Nephron (organoid): ENCODE measurements at regions not wholly inside any gene's neighbourhood (a gene's known extent, or its start where the extent isn't known, plus 50 kb on each side); places are given as distances from the start of the nearest gene placed in this dataset.
A peak's percentile ranks its signal among the peaks of the same experiment; 100 is the strongest.
"Not testable (repeated sequence)": the region's sequence is repeated elsewhere in the genome, so short reads cannot be mapped to it uniquely, and the experiment has no call there.

Source experiments
- H3K27ac Mint-ChIP-seq, 3 experiments: 2 replicates each; pipeline ENCODE4 v1.8.0; 2020; ENCODE audit warnings: mixed read lengths in 3 of 3, mild to moderate bottlenecking in 2 of 3, moderate library complexity in 1 of 3
- H3K27me3 Mint-ChIP-seq: 2 replicates; pipeline ENCODE4 v1.8.0; 2021; ENCODE audit warnings: low read depth, mild to moderate bottlenecking, moderate library complexity, mixed read lengths
- H3K36me3 Mint-ChIP-seq: 2 replicates; pipeline ENCODE4 v1.8.0; 2020; ENCODE audit warnings: low read depth, mixed read lengths
- H3K4me1 Mint-ChIP-seq: 2 replicates; pipeline ENCODE4 v1.8.0; 2020; ENCODE audit warnings: mixed read lengths
- H3K4me3 Mint-ChIP-seq, 3 experiments: 2 replicates each; pipeline ENCODE4 v1.8.0; 2020; ENCODE audit warnings: mild to moderate bottlenecking in 3 of 3, mixed read lengths in 3 of 3, moderate library complexity in 2 of 3
- H3K9me3 Mint-ChIP-seq: 2 replicates; pipeline ENCODE4 v1.8.0; 2020; ENCODE audit warnings: mixed read lengths
- TF ChIP-seq, protein P1 (sequence below), 3 experiments: fragments of 200-600 bp; sonication (generic); IDR thresholded peaks; one replicate each; pipeline ENCODE4 v1.5.0; 2021; ENCODE audit warnings: antibody characterized with exemption in 3 of 3; ENCODE audit not compliant: unreplicated experiment in 3 of 3

DNA sequence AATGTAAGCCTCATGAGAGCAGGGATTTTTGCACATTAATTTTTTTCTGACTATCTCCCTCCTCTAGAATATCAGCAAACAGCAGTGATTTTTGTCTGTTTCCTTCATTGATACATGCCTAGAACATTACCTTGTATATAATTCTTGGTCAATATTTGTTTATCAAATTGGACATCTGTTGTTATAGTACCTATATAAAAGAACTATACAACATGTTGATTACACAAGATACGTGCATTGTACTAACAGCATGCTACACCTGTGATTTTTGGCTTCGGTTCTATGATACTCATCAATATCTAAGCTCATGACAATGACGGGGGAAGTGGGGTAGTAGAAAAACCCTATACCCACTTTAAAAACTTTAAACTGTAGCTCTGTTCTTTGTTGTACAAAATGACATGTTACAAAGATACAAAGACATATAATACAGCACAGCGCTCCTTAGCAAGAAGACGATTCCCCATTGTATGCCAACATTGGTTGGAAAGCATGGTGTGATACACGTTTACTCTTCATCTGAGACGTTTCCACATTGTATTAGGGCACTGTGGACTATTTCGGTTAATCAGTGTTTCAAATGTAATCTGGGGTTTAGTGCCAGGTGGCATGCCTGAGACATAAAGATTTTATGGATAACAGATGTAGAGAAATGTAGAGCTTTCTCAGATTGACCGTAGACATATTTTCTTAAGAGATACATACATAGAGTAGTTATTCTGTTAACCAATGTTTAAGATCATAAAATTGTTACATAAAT lies 70.5 kb upstream of the FOXP2 start:
- Mint-ChIP-seq H3K9me3 (no peaks in the 10 kb centered on the region), H3K27ac (peak overlapping the region in 2 of 3 experiments; percentile 42 to 60), H3K27me3 (no peaks in the 10 kb centered on the region), H3K4me1 (peaks cover 10% of the 10 kb centered on the region), H3K36me3 (no peaks in the 10 kb centered on the region), H3K4me3 (no peak overlapping the region)
- TF ChIP-seq, protein P1, sequence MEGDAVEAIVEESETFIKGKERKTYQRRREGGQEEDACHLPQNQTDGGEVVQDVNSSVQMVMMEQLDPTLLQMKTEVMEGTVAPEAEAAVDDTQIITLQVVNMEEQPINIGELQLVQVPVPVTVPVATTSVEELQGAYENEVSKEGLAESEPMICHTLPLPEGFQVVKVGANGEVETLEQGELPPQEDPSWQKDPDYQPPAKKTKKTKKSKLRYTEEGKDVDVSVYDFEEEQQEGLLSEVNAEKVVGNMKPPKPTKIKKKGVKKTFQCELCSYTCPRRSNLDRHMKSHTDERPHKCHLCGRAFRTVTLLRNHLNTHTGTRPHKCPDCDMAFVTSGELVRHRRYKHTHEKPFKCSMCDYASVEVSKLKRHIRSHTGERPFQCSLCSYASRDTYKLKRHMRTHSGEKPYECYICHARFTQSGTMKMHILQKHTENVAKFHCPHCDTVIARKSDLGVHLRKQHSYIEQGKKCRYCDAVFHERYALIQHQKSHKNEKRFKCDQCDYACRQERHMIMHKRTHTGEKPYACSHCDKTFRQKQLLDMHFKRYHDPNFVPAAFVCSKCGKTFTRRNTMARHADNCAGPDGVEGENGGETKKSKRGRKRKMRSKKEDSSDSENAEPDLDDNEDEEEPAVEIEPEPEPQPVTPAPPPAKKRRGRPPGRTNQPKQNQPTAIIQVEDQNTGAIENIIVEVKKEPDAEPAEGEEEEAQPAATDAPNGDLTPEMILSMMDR (IDR thresholded peaks at IDR 0.05; ENCODE audit: unreplicated experiment in 3 of 3): no peak

DNA sequence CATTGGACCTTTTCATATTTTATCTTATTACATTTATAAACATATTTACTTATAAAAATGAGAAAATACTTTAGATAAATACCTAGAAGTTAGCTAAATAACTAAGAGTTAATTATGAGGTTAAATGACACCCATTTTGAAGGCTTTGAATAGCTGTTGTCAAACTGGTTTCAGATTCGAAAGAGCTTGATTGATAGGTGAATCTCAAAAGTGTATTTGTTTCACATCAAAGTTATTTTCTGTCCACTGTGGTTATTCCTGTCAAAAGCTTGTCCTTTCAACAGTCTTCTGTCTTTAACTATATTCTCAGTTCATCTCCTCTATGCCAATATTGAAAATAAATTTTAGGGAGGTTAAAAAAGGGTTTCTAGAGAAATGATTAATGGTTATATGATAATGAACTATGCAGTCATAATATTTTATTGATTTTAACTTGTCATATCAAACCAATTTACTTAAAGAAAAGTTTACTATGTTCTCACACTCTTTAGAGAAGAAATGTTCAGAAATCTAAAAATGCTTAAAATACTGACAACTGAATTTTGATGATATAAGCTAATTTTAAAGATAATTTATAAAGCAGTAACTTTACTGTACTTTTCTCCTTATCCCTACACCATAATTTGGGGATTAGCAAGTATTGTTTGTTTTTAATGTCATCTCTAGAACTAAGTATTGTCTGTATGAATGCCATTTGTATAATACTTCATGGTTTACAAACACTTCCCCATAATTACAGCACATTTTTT lies 72.0 kb upstream of the FOXP2 start:
- Mint-ChIP-seq H3K9me3 (no peaks in the 10 kb centered on the region), H3K27me3 (no peaks in the 10 kb centered on the region), H3K36me3 (no peaks in the 10 kb centered on the region), H3K4me1 (peaks cover 10% of the 10 kb centered on the region), H3K27ac (no peak overlapping the region), H3K4me3 (no peak overlapping the region)
- TF ChIP-seq, protein P1 (IDR thresholded peaks at IDR 0.05; ENCODE audit: unreplicated experiment in 3 of 3): no peak

DNA sequence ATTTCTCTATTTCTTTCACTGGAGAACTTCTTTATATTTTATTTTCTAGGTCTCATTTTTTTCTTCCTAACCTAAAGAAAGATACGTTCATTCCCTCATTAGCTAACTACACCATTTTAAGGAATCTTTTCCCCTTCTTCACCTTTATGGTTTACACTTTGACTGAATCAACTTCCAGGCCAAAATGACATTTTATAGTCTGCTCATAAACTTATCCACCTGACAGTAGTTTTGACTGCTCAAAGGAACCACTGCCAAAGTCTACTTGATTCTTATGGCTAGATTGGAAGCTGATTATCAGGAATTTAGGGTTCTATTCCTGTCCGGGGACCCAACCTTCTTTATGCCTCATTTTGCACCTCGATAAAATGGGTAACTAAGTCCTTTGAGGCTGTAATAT lies 73.0 kb upstream of the FOXP2 start:
- peaks cover 10% of the 10 kb centered on the region for H3K4me1 Mint-ChIP-seq
- TF ChIP-seq, protein P1 (IDR thresholded peaks at IDR 0.05; ENCODE audit: unreplicated experiment in 3 of 3): no peak
- no peaks in the 10 kb centered on the region for H3K9me3 Mint-ChIP-seq
- H3K36me3 Mint-ChIP-seq: no peaks in the 10 kb centered on the region
- H3K27ac Mint-ChIP-seq: no peak overlapping the region
- H3K4me3 Mint-ChIP-seq: no peak overlapping the region
- no peaks in the 10 kb centered on the region for H3K27me3 Mint-ChIP-seq

DNA sequence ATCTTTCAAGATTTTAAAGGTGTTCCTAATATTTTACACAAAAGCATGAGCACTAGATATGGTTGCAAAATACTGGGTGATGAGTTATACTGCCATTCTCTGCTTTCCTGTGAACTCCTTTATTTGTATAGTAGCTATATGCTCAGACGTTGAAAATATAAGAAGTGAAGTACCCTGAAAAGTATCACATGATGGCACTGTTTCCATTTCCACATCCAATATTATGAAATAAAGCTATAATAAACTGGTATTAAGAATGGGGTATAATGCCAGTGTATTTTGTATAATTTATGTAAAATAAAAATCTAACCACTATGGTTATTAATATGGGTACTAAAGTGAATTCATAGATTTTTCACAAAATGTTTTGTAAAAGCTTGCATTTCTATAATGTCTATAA lies 79.6 kb upstream of the FOXP2 start:
- Mint-ChIP-seq H3K9me3 (no peaks in the 10 kb centered on the region), H3K27ac (no peak overlapping the region), H3K36me3 (no peaks in the 10 kb centered on the region), H3K4me1 (no peaks in the 10 kb centered on the region), H3K27me3 (no peaks in the 10 kb centered on the region), H3K4me3 (no peak overlapping the region)
- TF ChIP-seq, protein P1 (IDR thresholded peaks at IDR 0.05; ENCODE audit: unreplicated experiment in 3 of 3): peak in 1 of 3 experiments; percentile 16

DNA sequence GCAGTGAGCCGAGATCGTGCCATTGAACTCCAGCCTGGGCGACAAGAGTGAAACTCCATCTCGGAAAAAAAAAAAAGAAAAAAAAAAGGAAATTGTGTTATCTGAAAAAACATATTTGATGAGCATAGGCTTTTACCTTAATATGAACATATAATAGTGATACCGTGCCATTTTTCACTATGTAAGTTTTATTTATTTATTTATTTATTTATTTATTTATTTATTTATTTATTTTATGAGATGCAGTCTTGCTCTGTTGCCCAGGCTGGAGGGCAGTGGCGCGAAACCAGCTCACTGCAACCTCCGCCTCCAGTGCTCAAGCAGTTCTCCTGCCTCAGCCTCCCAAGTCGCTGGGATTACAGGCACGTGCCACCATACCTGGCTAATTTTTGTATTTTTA lies 85.2 kb upstream of the FOXP2 start:
- not testable (repeated sequence) for H3K4me1 Mint-ChIP-seq, H3K27ac Mint-ChIP-seq, H3K4me3 Mint-ChIP-seq, H3K9me3 Mint-ChIP-seq, H3K27me3 Mint-ChIP-seq, H3K36me3 Mint-ChIP-seq

DNA sequence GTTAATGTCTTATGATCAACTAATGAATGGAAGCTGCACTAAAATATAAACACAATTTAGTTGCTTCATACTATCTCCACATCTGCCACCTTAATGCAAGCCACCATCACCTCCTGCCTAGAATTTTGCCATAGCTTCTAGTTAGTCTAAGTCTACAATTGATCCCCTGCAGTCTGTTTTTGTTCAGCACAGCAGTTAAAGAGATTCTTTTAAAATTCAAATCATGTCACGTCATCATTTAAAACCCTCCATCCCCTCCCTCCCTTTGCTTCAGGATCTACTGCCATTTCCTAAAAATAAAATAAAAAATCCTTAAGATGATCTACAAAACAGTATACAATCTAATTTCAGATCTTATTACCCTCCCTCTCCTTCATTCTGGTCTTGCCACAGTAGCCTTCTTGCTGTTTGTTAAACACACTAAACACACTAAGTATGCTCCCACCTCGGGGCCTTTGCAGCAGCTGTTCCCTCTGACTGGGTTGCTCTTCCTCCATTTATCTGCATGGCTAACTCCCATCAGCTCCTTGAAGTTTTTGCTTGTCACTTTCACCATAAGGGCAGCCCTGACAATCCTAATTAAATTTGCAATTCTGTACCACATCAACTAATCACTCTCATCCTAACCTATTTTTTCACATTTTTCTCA lies 97.0 kb upstream of the FOXP2 start:
- Mint-ChIP-seq H3K4me1 (no peaks in the 10 kb centered on the region), H3K27me3 (no peaks in the 10 kb centered on the region), H3K9me3 (no peaks in the 10 kb centered on the region), H3K4me3 (no peak overlapping the region), H3K27ac (no peak overlapping the region), H3K36me3 (no peaks in the 10 kb centered on the region)
- TF ChIP-seq, protein P1 (IDR thresholded peaks at IDR 0.05; ENCODE audit: unreplicated experiment in 3 of 3): no peak
